Middle frontal gyrus (tissue), 1 donor: ENCODE measurements at regions not wholly inside any gene's neighbourhood (a gene's known extent, or its start where the extent isn't known, plus 50 kb on each side); places are given as distances from the start of the nearest gene placed in this dataset.

Source experiments
- DNase-seq: peaks from one replicate; pipeline ENCODE4 v3.0.0-alpha.2; 2015; ENCODE audit warnings: low spot score; ENCODE audit errors: extremely low spot score

- DNase-seq, result no peak
Observed at GRCh38 chr12:84603484-84604248, 308.9 kb downstream of the SLC6A15 start.

GRCh38 chr12:84601483-84601882 lies 311.1 kb downstream of the SLC6A15 start:
- DNase-seq, result no peak

- DNase-seq, result no peak
Observed at GRCh38 chr12:84599539-84599938, 313.1 kb downstream of the SLC6A15 start.

GRCh38 chr12:84596266-84596665 lies 316.3 kb downstream of the SLC6A15 start:
- no peak for DNase-seq

- no peak for DNase-seq
Observed at GRCh38 chr12:84594157-84594556, 318.4 kb downstream of the SLC6A15 start.

- no peak for DNase-seq
Observed at GRCh38 chr12:84585776-84586395, 326.7 kb downstream of the SLC6A15 start.

GRCh38 chr12:84572196-84572595 lies 340.4 kb downstream of the SLC6A15 start:
- no peak for DNase-seq

- DNase-seq, result no peak
Observed at GRCh38 chr12:84562331-84562730, 350.3 kb downstream of the SLC6A15 start.

- no peak for DNase-seq
Observed at GRCh38 chr12:84561351-84561750, 351.2 kb downstream of the SLC6A15 start.

- DNase-seq, result no peak
Observed at GRCh38 chr12:84554199-84554723, 358.3 kb downstream of the SLC6A15 start.

GRCh38 chr12:84553331-84554117 lies 359.1 kb downstream of the SLC6A15 start:
- DNase-seq, result no peak

GRCh38 chr12:84551373-84551772 lies 361.2 kb downstream of the SLC6A15 start:
- no peak for DNase-seq

- DNase-seq, result no peak
Observed at GRCh38 chr12:84550518-84550917, 362.1 kb downstream of the SLC6A15 start.

GRCh38 chr12:84542289-84542688 lies 370.3 kb downstream of the SLC6A15 start:
- no peak for DNase-seq

GRCh38 chr12:84537666-84538065 lies 374.9 kb downstream of the SLC6A15 start:
- no peak for DNase-seq

GRCh38 chr12:84512751-84513150 lies 399.8 kb downstream of the SLC6A15 start:
- DNase-seq, result no peak

- DNase-seq, result no peak
Observed at GRCh38 chr12:84508851-84509260, 403.7 kb downstream of the SLC6A15 start.

GRCh38 chr12:84507956-84508850 lies 404.4 kb downstream of the SLC6A15 start:
- DNase-seq, result no peak

- DNase-seq, result no peak
Observed at GRCh38 chr12:84506282-84506681, 406.3 kb downstream of the SLC6A15 start.

- peak; percentile 44 for DNase-seq
Observed at GRCh38 chr12:84502907-84503787, 409.5 kb downstream of the SLC6A15 start.
